GM23338 (cell line): ENCODE measurements at regions not wholly inside any gene's neighbourhood (a gene's known extent, or its start where the extent isn't known, plus 50 kb on each side); places are given as distances from the start of the nearest gene placed in this dataset.

ENCODE experiments used
- TF ChIP-seq, protein P1 (sequence below), 2 experiments: fragments of 200-600 bp in 1 of 2; sonication (generic) in 1 of 2; conservative IDR thresholded peaks; 2 replicates each; pipeline versions ENCODE4 v1.5.1 to v1.6.1; 2016 to 2017; ENCODE audit warnings: antibody characterized with exemption in 2 of 2, low read depth in 2 of 2, mild to moderate bottlenecking in 2 of 2, moderate library complexity in 1 of 2
- TF ChIP-seq, protein P2 (sequence below): IDR thresholded peaks from 2 replicates; pipeline ENCODE4 v1.6.1; 2016; ENCODE audit warnings: antibody characterized with exemption

DNA sequence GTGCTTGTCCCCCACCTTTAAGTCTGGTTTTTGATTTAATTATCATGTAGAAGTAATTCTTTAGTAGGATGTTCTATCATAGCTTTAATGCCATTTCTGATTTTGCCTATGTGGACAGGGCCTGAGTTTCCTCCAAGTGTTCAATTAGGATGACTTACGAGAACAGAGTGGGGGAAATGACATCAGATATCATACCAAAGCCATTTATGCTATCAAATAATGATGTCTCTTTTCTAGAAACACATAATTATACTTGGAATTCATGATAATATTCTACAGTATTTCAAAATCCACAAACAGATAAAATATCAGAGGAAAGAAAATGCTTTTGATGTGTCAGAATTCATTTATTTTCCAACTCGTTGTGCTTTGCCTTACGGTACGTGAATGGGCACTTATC lies 165.9 kb upstream of the SPRED2 start:
- TF ChIP-seq, protein P1, sequence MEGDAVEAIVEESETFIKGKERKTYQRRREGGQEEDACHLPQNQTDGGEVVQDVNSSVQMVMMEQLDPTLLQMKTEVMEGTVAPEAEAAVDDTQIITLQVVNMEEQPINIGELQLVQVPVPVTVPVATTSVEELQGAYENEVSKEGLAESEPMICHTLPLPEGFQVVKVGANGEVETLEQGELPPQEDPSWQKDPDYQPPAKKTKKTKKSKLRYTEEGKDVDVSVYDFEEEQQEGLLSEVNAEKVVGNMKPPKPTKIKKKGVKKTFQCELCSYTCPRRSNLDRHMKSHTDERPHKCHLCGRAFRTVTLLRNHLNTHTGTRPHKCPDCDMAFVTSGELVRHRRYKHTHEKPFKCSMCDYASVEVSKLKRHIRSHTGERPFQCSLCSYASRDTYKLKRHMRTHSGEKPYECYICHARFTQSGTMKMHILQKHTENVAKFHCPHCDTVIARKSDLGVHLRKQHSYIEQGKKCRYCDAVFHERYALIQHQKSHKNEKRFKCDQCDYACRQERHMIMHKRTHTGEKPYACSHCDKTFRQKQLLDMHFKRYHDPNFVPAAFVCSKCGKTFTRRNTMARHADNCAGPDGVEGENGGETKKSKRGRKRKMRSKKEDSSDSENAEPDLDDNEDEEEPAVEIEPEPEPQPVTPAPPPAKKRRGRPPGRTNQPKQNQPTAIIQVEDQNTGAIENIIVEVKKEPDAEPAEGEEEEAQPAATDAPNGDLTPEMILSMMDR (conservative IDR thresholded peaks at IDR 0.05; ENCODE audit: low read depth in 2 of 2), result no peak
- TF ChIP-seq, protein P2, sequence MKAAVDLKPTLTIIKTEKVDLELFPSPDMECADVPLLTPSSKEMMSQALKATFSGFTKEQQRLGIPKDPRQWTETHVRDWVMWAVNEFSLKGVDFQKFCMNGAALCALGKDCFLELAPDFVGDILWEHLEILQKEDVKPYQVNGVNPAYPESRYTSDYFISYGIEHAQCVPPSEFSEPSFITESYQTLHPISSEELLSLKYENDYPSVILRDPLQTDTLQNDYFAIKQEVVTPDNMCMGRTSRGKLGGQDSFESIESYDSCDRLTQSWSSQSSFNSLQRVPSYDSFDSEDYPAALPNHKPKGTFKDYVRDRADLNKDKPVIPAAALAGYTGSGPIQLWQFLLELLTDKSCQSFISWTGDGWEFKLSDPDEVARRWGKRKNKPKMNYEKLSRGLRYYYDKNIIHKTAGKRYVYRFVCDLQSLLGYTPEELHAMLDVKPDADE, result no peak
